Right lobe of liver (tissue), 6 donors: ENCODE measurements at regions not wholly inside any gene's neighbourhood (a gene's known extent, or its start where the extent isn't known, plus 50 kb on each side); places are given as distances from the start of the nearest gene placed in this dataset.

Experiments used
- ATAC-seq, 4 donors: fragments of 200-7000 bp; cut with Tn5 transposase; one replicate each; pipeline ENCODE4 v1.9.1; 2020; ENCODE audit warnings: mild to moderate bottlenecking in 4 of 4, moderate library complexity in 4 of 4
- DNase-seq, 3 donors: peaks; one replicate each; pipeline ENCODE4 v3.0.0-alpha.2; 2020
- H3K27ac ChIP-seq, 3 donors: fragments of 200-600 bp; one replicate each; pipeline ENCODE4 v1.8.0; 2022
- H3K27me3 ChIP-seq, 2 donors: fragments of 200-600 bp; one replicate each; pipeline ENCODE4 v1.8.0; 2022
- H3K36me3 ChIP-seq, 4 donors: fragments of 200-600 bp; sonication (generic) in 1 of 4; one replicate each; pipeline versions ENCODE4 v1.5.1 to v1.8.0; 2017 to 2022; ENCODE audit warnings: control low read depth in 1 of 4
- H3K4me1 ChIP-seq, 4 donors: fragments of 200-600 bp; sonication (generic) in 1 of 4; one replicate each; pipeline versions ENCODE4 v1.5.1 to v1.8.0; 2017 to 2022; ENCODE audit warnings: control low read depth in 1 of 4
- H3K4me3 ChIP-seq, 3 donors: fragments of 200-600 bp; one replicate each; pipeline ENCODE4 v1.8.0; 2022
- H3K9me3 ChIP-seq, 4 donors: fragments of 200-600 bp; sonication (generic) in 1 of 4; one replicate each; pipeline versions ENCODE4 v1.5.1 to v1.8.0; 2017 to 2022; ENCODE audit warnings: control low read depth in 1 of 4
- CTCF ChIP-seq, 4 donors: fragments of 200-600 bp in 3 of 4; fragments of 450-650 bp in 1 of 4; IDR thresholded peaks; one replicate each; pipeline versions ENCODE4 v1.5.1 to v1.8.0; 2016 to 2022; ENCODE audit warnings: antibody characterized with exemption in 4 of 4, mild to moderate bottlenecking in 2 of 4
- POLR2A ChIP-seq: fragments of 450-650 bp; IDR thresholded peaks from one replicate; pipeline ENCODE4 v1.6.1; 2017; ENCODE audit warnings: antibody characterized with exemption, mild to moderate bottlenecking
- WGBS: methylation state at CpG from one replicate; pipeline ENCODE4 v1.1.6; 2018; ENCODE audit warnings: low coverage, low lambda C conversion rate; ENCODE audit not compliant: insufficient coverage; ENCODE audit errors: missing lambda C conversion rate; 5-methylcytosine and 5-hydroxymethylcytosine counted together
- intact Hi-C, 2 donors: fragments of 100-400 bp; cut with DNase I; formaldehyde crosslinking; loops; one replicate each; pipeline versions ENCODE4 v1.11.2 to v1.14.1; 2022
- donor health status: DM: no; HTN: yes; CAD: no.
- donor health status: DM: no; HTN: no; CAD: no.
- donor health status: DM: no; HTN: no; CAD: no.
- donor health status: DM: no; HTN: yes; CAD: no.
- donor health status: DM: no; HTN: yes; CAD: no.

- no peaks in the 10 kb centered on the region for H3K4me1 ChIP-seq
- H3K4me3 ChIP-seq = no peak overlapping the region
- H3K9me3 ChIP-seq = no peaks in the 10 kb centered on the region
- intact Hi-C loops = no loop called here
- TF ChIP-seq CTCF (IDR thresholded peaks at IDR 0.05) (no peak), POLR2A (no peak)
- WGBS = 77% methylated on average over 9 of the region's 19 CpGs
- H3K27ac ChIP-seq = no peak overlapping the region
- ATAC-seq (peak in 2 of 4 donors; percentile 11), DNase-seq (no peak)
- H3K36me3 ChIP-seq = no peaks in the 10 kb centered on the region
- H3K27me3 ChIP-seq = no peaks in the 10 kb centered on the region
Measured at GRCh38 chr6:166750108-166750793, 123.2 kb upstream of the RPS6KA2 start.

GRCh38 chr6:166749666-166750065 is 122.6 kb upstream of the RPS6KA2 start:
- Histone ChIP-seq H3K4me3 (no peak overlapping the region), H3K9me3 (no peaks in the 10 kb centered on the region), H3K4me1 (no peaks in the 10 kb centered on the region), H3K36me3 (no peaks in the 10 kb centered on the region), H3K27ac (no peak overlapping the region), H3K27me3 (no peaks in the 10 kb centered on the region)
- intact Hi-C loops = no loop called here
- TF ChIP-seq POLR2A (no peak), CTCF (IDR thresholded peaks at IDR 0.05) (no peak)
- DNase-seq (no peak), ATAC-seq (no peak)
- whole genome bisulfite sequencing = 71% methylated on average over 2 of the region's 6 CpGs

GRCh38 chr6:166747644-166748595 is 120.9 kb upstream of the RPS6KA2 start:
- H3K4me1 ChIP-seq = no peaks in the 10 kb centered on the region
- 57% methylated on average over 18 of the region's 29 CpGs for WGBS
- H3K36me3 ChIP-seq = no peaks in the 10 kb centered on the region
- DNase-seq = no peak
- H3K27me3 ChIP-seq = no peaks in the 10 kb centered on the region
- ATAC-seq = peak in 1 of 4 donors; percentile 7
- TF ChIP-seq POLR2A (no peak), CTCF (IDR thresholded peaks at IDR 0.05) (no peak)
- intact Hi-C loops = no loop called here
- H3K27ac ChIP-seq = no peak overlapping the region
- no peaks in the 10 kb centered on the region for H3K9me3 ChIP-seq
- no peak overlapping the region for H3K4me3 ChIP-seq

- Histone ChIP-seq H3K4me1 (no peaks in the 10 kb centered on the region), H3K27ac (no peak overlapping the region), H3K9me3 (no peaks in the 10 kb centered on the region), H3K36me3 (no peaks in the 10 kb centered on the region), H3K27me3 (no peaks in the 10 kb centered on the region), H3K4me3 (no peak overlapping the region)
- peak in 1 of 3 donors; percentile 14 for DNase-seq
- 65% methylated on average over 7 of the region's 16 CpGs for WGBS
- ATAC-seq = no peak
- no peak for TF ChIP-seq POLR2A
- intact Hi-C loops = no loop called here
Measured at GRCh38 chr6:166745801-166746668, 119.0 kb upstream of the RPS6KA2 start.
